Stimulated activated effector memory CD8-positive, alpha-beta T cell treated with anti-CD3 and anti-CD28 coated beads, Interleukin-12 subunit alpha, Interleukin-12 subunit beta, amount 100 ng/mL, for 72 hours (primary cell): ENCODE measurements at regions not wholly inside any gene's neighbourhood (a gene's known extent, or its start where the extent isn't known, plus 50 kb on each side); places are given as distances from the start of the nearest gene placed in this dataset.
"Not testable (repeated sequence)": the region's sequence is repeated elsewhere in the genome, so short reads cannot be mapped to it uniquely, and the experiment has no call there.

Experiments used
- ATAC-seq: fragments of 150-1000 bp; cut with Tn5 transposase; 2 replicates; pipeline ENCODE4 v1.10.0; 2021
- DNase-seq, 2 donors: peaks; one replicate each; pipeline ENCODE4 v3.0.0; 2021 to 2022; ENCODE audit warnings: low spot score in 2 of 2
- H3K27ac Mint-ChIP-seq: one replicate; pipeline ENCODE4 v1.8.0; 2022; ENCODE audit warnings: mild to moderate bottlenecking, mixed read lengths
- H3K36me3 Mint-ChIP-seq: one replicate; pipeline ENCODE4 v1.8.0; 2022; ENCODE audit warnings: mild to moderate bottlenecking, mixed read lengths
- H3K4me1 Mint-ChIP-seq: one replicate; pipeline ENCODE4 v1.8.0; 2022; ENCODE audit warnings: mixed read lengths
- H3K4me3 Mint-ChIP-seq: one replicate; pipeline ENCODE4 v1.8.0; 2022; ENCODE audit warnings: mild to moderate bottlenecking, mixed read lengths
- H3K9me3 Mint-ChIP-seq: one replicate; pipeline ENCODE4 v1.8.0; 2022; ENCODE audit warnings: mixed read lengths

DNA sequence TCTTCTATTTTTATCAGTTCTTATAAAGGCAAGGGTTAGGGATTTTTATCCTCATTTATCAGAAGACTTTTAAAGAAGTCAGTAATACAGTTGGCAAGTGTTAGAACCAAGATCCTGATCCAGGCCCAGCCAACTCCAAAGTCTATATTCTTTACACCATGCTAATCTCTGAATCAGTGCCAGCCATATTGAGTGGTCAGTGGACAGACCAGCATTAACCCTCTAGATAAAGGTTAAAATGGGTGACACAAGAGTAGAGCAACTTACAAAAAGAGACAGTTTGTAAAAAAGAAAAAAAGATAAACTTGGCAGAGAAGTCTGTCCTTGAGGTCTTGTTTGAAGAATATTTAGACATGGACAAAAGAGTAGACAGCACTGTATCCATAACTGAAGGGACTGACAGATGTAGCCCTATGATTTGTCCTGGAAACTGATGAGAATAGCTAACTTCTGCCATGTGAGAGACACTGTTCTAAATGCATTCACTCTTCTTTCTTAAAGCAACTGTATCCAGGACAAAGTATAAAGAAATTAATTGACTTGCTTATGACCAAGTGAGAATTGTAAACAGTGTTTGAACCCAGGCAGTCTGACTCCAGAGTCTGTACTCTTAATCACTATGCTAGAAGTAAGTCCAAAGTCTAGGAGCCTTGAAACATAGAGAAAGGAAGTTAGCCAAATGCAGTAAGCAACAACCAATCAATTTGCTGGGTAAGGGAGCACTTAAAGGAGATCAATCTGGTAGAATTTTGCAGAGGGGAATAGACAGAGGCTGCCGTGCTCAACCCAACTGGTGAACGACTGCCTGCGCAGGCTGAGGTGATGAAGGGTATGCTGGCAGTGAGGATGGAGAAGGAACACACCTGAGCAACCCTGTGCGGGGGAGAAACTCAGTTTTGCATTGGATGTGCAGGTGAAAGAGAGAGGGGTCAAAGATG, 103.7 kb downstream of the TTC6 start:
- ATAC-seq (no peak), DNase-seq (no peak)
- H3K4me1 Mint-ChIP-seq: no peaks in the 10 kb centered on the region
- H3K9me3 Mint-ChIP-seq: peaks cover 16% of the 10 kb centered on the region
- H3K36me3 Mint-ChIP-seq: no peaks in the 10 kb centered on the region
- H3K4me3 Mint-ChIP-seq: no peak overlapping the region
- no peak overlapping the region for H3K27ac Mint-ChIP-seq

DNA sequence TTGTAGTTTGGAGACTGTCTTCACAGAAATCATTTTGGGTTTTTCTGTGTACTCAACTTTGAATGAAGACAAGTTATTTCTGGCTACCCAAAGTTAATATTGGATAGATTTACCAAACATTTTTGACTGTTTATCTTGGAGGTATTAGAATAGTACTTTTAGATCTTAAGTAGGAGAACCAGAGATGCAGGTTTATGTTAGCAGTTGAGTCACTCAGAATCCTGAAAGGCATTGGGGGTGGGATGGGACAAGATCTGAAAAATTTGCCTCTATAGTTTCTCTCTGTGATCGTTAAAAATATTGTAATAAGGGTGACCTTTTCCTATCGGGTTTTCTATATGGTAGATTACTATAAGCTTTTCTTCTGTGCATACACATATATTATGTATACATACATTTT, 112.3 kb downstream of the TTC6 start:
- no peak for ATAC-seq
- no peaks in the 10 kb centered on the region for H3K4me1 Mint-ChIP-seq
- no peaks in the 10 kb centered on the region for H3K36me3 Mint-ChIP-seq

DNA sequence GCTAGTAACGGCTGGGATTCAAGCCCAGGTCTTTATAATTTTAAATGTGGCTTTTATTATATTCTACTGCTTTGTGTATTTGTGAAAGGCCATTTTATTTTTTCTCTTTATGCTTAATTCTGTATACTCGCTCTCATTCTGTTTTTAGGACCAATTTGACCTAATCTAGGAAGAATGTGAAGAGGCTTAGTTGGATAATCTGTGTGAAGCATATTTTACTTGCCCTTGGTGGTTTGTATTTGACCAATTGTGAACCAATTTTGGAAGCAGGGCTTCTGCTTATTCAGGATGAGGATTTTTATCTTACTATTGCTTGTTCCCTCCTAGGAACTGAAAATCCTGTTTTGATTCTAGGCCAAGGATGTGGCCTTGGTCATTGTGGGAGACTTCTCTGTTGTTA, 113.1 kb downstream of the TTC6 start:
- H3K36me3 Mint-ChIP-seq: no peaks in the 10 kb centered on the region
- ATAC-seq (no peak), DNase-seq (no peak)
- H3K4me3 Mint-ChIP-seq: no peak overlapping the region
- peaks cover 3% of the 10 kb centered on the region for H3K9me3 Mint-ChIP-seq
- no peaks in the 10 kb centered on the region for H3K4me1 Mint-ChIP-seq
- H3K27ac Mint-ChIP-seq: no peak overlapping the region

More for the DNA sequence above, 112.3 kb downstream of the TTC6 start:
- H3K27ac Mint-ChIP-seq: no peak overlapping the region
- H3K4me3 Mint-ChIP-seq: no peak overlapping the region
- peaks cover 3% of the 10 kb centered on the region for H3K9me3 Mint-ChIP-seq
- DNase-seq: no peak

DNA sequence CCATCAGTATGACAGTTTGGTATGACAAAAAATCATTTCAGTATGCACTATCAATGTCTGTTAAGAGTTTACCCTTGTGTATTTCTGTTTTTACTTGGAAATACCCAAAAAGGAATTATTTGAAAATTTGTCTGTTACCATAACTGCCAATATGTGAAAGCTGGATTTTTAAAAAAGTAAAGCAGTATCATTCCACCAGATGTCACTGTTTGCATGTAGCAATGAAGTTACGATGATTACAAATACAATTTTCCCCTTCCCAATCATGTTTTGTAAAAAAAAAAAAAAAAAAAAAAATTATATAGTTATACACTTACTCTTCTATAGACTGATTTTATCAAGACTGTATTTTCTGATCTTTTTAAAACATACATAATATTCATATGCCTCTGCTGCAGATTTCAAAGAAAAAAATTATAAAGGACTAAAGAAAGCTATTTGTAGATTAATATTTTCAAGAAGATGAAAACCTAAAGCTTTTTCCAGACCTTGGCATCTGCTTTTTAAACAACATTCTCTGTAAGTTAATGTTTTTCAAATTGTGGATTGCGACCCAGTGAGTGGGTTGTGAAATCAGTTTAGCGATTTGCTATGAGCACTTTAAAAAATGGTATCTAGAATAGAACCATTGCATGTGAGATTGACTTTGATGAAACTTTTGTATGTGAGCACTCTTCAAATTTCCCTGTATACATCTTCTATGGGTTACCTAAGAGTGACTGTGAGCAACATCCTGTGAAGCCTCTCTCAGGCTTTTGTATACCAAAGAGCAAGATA, 114.2 kb downstream of the TTC6 start:
- Mint-ChIP-seq H3K4me1 (no peaks in the 10 kb centered on the region), H3K36me3 (no peaks in the 10 kb centered on the region), H3K27ac (no peak overlapping the region), H3K9me3 (peaks cover 5% of the 10 kb centered on the region), H3K4me3 (no peak overlapping the region)
- ATAC-seq: no peak
- DNase-seq: no peak

DNA sequence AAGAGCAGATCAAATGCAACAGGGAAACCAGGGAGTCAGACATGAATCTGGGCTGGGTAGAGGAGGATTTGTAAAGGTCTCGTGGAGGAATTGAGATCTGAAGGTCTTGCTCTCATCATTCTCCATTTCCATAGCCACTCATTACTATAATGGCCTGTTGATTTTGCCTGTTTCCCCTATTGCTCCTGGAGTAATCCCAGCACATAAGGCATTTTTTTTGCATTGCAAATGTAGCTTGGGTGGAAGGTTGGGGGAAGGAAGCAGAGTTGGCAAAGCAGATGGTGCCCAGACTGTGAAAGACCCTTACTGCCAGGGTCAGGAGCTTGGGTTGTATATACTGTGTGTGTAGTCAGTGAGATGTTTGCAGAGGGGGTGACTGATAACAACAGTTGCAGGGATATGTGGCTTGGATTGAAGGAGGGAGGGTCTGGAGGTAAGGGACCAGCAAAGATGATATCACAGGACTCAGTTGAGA, 116.0 kb downstream of the TTC6 start:
- Mint-ChIP-seq H3K9me3 (peaks cover 8% of the 10 kb centered on the region), H3K4me1 (no peaks in the 10 kb centered on the region), H3K4me3 (no peak overlapping the region), H3K36me3 (no peaks in the 10 kb centered on the region), H3K27ac (no peak overlapping the region)
- DNase-seq (no peak), ATAC-seq (no peak)

DNA sequence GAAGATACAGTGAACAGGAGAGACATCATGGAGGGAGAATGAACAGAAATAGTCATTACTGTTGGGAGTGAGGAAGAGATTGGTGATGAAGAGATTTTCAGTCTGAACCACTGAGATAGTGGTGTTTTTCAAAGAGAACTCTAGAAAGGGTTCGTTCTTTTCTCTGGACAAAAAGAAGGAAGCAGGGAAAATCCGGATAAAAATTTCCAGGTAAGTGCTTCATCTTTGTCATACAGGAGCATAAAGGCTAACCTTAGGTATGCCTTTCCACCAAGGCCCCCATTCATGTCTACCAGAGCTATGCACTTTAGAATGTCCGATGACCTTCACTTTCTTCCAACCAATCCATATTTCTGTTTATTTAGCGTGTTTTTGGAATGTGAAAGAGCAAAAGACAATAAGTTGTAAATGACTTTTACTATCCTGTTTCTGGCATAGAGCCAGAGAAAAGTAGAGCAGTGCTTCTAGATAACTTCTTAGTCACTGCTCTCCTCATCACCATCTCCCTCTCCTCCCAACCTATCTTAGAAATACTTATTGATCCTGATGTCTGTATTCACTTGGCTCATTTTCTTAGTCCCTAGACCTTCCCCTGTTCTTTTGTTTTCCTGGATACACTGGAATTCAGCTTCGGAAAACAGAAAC, 116.5 kb downstream of the TTC6 start:
- no peak overlapping the region for H3K4me3 Mint-ChIP-seq
- H3K36me3 Mint-ChIP-seq: no peaks in the 10 kb centered on the region
- no peak overlapping the region for H3K27ac Mint-ChIP-seq
- H3K4me1 Mint-ChIP-seq: no peaks in the 10 kb centered on the region
- peaks cover 11% of the 10 kb centered on the region for H3K9me3 Mint-ChIP-seq
- ATAC-seq (no peak), DNase-seq (no peak)

DNA sequence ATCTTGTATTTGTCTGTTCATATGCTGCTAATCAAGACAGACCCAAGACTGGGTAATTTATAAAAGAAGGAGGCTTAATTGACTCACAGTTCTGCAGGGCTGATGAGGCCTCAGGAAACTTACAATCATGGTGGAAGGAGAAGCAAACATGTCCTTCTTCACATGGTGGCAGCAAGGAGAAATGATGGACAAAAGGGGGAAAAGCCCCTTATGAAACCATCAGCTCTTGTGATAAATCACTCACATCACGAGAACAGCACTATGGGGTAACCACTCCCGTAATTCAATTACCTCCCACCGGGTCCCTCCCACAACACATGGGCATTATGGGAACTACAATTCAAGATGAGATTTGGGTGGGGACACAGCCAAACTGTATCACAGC, 117.0 kb downstream of the TTC6 start:
- H3K36me3 Mint-ChIP-seq, H3K27ac Mint-ChIP-seq, DNase-seq, H3K4me3 Mint-ChIP-seq, H3K4me1 Mint-ChIP-seq, ATAC-seq: not testable (repeated sequence)
- peaks cover 12% of the 10 kb centered on the region for H3K9me3 Mint-ChIP-seq

DNA sequence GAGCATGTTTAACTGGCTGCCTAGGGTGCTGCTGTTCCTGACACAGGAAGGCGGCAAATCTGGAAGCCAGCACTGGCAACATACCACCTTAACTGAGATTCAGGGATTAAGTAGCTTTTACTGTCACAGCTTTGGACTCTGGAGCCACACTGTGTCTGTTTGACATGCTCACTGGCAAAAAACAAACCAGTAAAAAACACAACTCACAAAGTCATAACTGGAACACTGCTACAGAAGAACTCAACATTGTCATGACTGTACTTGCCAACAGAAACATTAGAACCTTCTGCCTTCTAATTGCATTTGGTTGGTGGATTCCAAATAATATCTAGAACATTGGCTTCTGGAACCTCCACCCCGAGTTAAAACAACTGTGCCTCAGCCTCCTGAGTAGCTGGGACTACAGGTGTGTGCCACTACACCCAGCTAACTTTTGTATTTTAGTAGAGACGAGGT, 117.6 kb downstream of the TTC6 start:
- DNase-seq: no peak
- Mint-ChIP-seq H3K36me3 (no peaks in the 10 kb centered on the region), H3K4me1 (no peaks in the 10 kb centered on the region), H3K27ac (no peak overlapping the region), H3K4me3 (no peak overlapping the region), H3K9me3 (peaks cover 12% of the 10 kb centered on the region)
- ATAC-seq: no peak

DNA sequence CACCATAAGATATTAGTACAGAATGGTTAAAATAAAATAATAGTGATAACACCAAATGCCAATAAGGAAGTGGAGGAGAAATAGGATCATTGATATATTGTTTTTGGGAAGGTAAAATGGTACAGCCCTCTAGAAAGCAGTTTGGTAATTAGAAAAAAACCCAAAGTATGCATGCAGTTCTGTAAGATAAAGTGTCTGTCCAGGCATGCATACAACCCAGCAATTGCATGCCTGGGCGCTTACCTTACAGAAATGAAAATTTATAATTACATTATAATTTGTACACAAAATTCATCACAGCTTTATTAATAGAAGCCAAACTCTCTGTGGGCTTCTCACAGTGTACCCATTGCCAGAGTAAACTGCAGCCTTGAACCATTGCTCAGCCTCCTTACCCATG, 124.7 kb downstream of the TTC6 start:
- no peaks in the 10 kb centered on the region for H3K36me3 Mint-ChIP-seq
- no peaks in the 10 kb centered on the region for H3K4me1 Mint-ChIP-seq
- DNase-seq (no peak), ATAC-seq (no peak)
- H3K9me3 Mint-ChIP-seq: peaks cover 9% of the 10 kb centered on the region
- H3K27ac Mint-ChIP-seq: no peak overlapping the region
- H3K4me3 Mint-ChIP-seq: no peak overlapping the region

DNA sequence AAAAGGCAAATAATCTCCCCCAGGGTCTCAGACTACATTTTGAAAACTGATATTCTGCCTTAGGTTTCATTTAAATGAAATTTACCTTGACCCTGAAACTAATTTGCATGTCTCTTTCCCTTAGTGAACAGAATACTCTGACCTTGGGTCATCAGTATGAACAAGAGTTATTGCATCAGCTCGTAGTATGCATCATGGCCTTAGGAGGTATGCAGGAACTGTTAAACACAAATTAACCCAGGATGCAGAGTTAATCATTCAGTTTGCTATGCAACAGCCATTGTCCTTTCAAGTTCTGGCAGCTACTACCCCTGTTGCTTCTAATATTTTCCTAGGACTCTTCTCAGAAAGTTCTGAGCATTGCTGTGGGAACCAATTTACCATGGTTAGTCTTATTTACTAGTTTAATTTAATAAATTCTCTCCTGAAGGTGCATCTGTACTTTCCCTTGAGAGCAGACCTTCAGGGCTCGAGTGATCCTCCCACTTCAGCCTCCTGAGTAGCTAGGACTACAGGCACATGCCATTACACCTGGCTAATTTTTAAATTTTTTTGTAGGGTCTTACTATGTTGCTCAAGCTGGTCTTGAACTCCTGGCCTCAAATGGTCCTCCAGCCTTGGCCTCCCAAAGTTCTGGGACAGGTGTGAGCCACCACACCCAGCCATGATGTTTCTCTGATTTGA, 126.7 kb downstream of the TTC6 start:
- peaks cover 3% of the 10 kb centered on the region for H3K9me3 Mint-ChIP-seq
- ATAC-seq (no peak), DNase-seq (no peak)
- H3K4me1 Mint-ChIP-seq: no peaks in the 10 kb centered on the region
- no peaks in the 10 kb centered on the region for H3K36me3 Mint-ChIP-seq
- no peak overlapping the region for H3K27ac Mint-ChIP-seq
- H3K4me3 Mint-ChIP-seq: no peak overlapping the region

DNA sequence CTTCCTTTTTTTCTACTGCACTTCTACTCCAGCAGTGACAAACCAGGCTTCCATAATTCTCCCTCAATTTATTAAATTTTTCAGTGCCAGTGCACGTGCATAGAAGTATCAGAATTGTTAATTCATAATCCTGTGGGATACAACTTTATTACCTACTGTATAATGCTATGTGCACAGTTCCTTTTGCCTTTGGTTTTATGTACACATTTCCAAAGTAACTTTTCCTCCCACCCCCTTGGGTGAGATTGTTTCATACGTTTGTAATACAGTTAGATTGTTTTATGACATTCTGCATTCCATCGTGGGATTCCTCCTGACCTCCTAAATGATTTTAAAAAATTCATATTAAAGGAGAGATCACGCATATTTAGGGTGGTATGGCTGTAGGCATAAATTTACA, 128.1 kb downstream of the TTC6 start:
- DNase-seq: no peak
- no peak overlapping the region for H3K27ac Mint-ChIP-seq
- H3K4me1 Mint-ChIP-seq: no peaks in the 10 kb centered on the region
- ATAC-seq: no peak
- H3K9me3 Mint-ChIP-seq: peaks cover 3% of the 10 kb centered on the region
- H3K36me3 Mint-ChIP-seq: no peaks in the 10 kb centered on the region
- H3K4me3 Mint-ChIP-seq: no peak overlapping the region

DNA sequence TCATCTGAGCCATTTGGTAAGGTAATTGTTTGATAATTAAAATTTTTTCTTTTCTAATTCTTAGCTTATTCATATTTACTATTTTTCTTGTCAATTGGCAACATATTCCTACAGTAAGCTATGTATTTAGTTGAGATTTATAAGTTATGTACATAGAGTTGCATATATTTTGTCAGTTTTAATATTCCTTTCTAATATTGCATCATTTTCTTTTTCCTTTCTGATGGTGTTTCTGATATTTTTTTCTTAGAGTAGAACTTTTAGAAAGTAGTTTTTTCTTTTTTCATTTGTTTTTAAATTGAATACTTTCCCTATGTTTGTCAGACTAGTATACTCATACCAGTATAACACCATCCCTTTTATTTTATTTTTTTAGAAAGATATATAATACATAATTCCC, 131.3 kb downstream of the TTC6 start:
- H3K4me3 Mint-ChIP-seq: no peak overlapping the region
- ATAC-seq (no peak), DNase-seq (no peak)
- H3K36me3 Mint-ChIP-seq: no peaks in the 10 kb centered on the region
- peaks cover 13% of the 10 kb centered on the region for H3K9me3 Mint-ChIP-seq
- H3K27ac Mint-ChIP-seq: no peak overlapping the region
- no peaks in the 10 kb centered on the region for H3K4me1 Mint-ChIP-seq

DNA sequence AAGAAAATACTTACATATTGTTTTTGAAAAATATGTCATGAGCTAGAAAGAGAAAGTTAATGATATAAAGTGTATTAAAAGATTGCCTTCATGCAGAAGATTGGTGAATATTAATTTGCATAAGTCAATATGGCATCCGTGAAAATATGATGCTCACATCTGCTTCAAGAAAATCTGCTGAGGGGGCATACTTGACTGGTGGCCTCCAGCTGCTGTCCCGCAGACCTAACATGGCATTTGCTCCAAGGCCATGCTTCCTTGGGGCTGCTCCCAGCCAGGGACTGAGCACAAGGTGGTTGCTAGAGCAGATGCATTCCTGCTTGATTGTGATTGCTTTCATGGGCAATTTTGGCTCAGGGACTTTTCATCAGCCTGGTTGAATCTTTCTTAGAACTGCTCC, 133.8 kb downstream of the TTC6 start:
- ATAC-seq: no peak
- Mint-ChIP-seq H3K4me1 (no peaks in the 10 kb centered on the region), H3K27ac (no peak overlapping the region), H3K9me3 (peaks cover 10% of the 10 kb centered on the region), H3K36me3 (no peaks in the 10 kb centered on the region), H3K4me3 (no peak overlapping the region)
- DNase-seq: no peak

DNA sequence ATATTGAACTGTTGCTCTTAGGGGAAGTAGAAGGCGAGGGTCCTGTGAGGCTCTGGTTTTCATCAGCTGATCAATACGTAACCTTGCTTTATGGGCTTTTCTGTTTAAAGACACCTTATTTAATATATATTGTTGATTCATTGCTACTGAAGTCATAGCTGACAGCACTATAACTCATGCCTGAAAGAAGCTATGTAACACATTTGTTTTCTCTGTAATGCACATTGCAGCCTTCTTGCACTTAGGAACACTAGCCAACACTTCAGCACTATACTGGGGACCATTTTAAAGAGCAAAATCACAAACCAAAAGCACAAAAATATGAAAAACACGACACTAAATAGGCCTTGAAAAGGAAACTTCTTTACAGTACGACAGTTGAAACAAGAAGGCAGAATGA, 135.7 kb downstream of the TTC6 start:
- H3K4me1 Mint-ChIP-seq: no peaks in the 10 kb centered on the region
- ATAC-seq (no peak), DNase-seq (no peak)
- H3K36me3 Mint-ChIP-seq: no peaks in the 10 kb centered on the region
- peaks cover 10% of the 10 kb centered on the region for H3K9me3 Mint-ChIP-seq
- H3K4me3 Mint-ChIP-seq: no peak overlapping the region
- no peak overlapping the region for H3K27ac Mint-ChIP-seq

DNA sequence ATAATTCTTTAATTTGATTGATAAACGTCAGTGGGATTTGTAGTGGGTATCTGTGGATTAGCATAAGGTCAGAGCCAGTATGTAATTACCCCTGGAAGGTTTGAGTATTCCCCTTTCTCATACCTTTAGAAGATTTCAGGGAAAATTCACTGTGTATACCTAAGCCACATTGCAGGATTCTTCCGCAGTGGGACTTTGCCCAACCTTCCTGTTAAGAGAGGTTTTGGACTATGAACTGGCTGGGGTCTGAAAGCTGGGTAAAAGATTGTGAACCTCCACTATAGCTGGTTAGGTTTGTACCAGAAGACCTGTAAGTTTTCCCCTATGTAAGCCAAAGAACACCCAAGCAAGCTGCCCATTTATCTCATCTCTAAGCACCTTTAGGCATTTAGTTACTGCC, 150.2 kb downstream of the TTC6 start:
- no peaks in the 10 kb centered on the region for H3K4me1 Mint-ChIP-seq

More for the DNA sequence above, 150.2 kb downstream of the TTC6 start:
- Mint-ChIP-seq H3K36me3 (no peaks in the 10 kb centered on the region), H3K9me3 (peaks cover 24% of the 10 kb centered on the region), H3K4me3 (no peak overlapping the region), H3K27ac (no peak overlapping the region)
- no peak for ATAC-seq
- no peak for DNase-seq
